ENCODE measurements at regions not wholly inside any gene's neighbourhood (a gene's known extent, or its start where the extent isn't known, plus 50 kb on each side); places are given as distances from the start of the nearest gene placed in this dataset.

- ChIA-PET CTCF (ENCODE audit: partially characterized antibody) (interaction anchor here (0.7 to 1.0 kb wide), 2 partner anchors 32 to 91 kb away, joined by 3 to 4 read pairs; no protein-coding TSS in a partner anchor), POLR2A (ENCODE audit: partially characterized antibody) (no interaction called here)
- H3K27me3 ChIP-seq (replicated peaks in 1 of 4; ENCODE audit: control insufficient read depth in 3 of 4, extremely low read depth in 1 of 4, insufficient read depth in 3 of 4, low read length in 3 of 4) = no peaks in the 10 kb centered on the region
- H3K56ac ChIP-seq (replicated peaks; ENCODE audit: insufficient read length, low read depth, low read length) = no peak overlapping the region
- no peak overlapping the region for H3K9ac ChIP-seq (replicated peaks in 1 of 4; ENCODE audit: extremely low read depth in 1 of 4, low read depth in 3 of 4, low read length in 3 of 4)
- no peak overlapping the region for H3K4ac ChIP-seq (replicated peaks; ENCODE audit: insufficient read length, low read depth, low read length)
- FAIRE-seq = no peak
- DNase-seq (ENCODE audit: low read depth in 1 of 2, low spot score in 2 of 2) = no peak
- no peak overlapping the region for H3K18ac ChIP-seq (ENCODE audit: extremely low read depth, low read length)
- H3K4me2 ChIP-seq (ENCODE audit: insufficient read depth in 1 of 2, low read depth in 2 of 2, low read length in 2 of 2) = no peak overlapping the region
- no peak overlapping the region for H2AK5ac ChIP-seq (ENCODE audit: low read depth, low read length)
- H3K9me3 ChIP-seq (ENCODE audit: insufficient read depth in 2 of 2, low read depth in 1 of 2, low read length in 1 of 2) = no peaks in the 10 kb centered on the region
- H2BK15ac ChIP-seq (ENCODE audit: low read length) = no peak overlapping the region
- H4K91ac ChIP-seq (replicated peaks; ENCODE audit: insufficient read length, low read length) = no peak overlapping the region
- no peaks in the 10 kb centered on the region for H4K20me1 ChIP-seq (replicated peaks in 1 of 2; ENCODE audit: control insufficient read depth in 1 of 2, insufficient read depth in 2 of 2, low read length in 2 of 2)
- no peaks in the 10 kb centered on the region for H3K36me3 ChIP-seq (ENCODE audit: control insufficient read depth in 2 of 4, insufficient read depth in 4 of 4, low read length in 3 of 4)
- no peak overlapping the region for H4K8ac ChIP-seq (ENCODE audit: extremely low read depth, insufficient read depth, low read length)
- H2BK20ac ChIP-seq (ENCODE audit: low read length) = no peak overlapping the region
- H3K23me2 ChIP-seq (ENCODE audit: low read depth, low read length) = no peaks in the 10 kb centered on the region
- H3K79me2 ChIP-seq (ENCODE audit: control insufficient read depth in 1 of 2, insufficient read depth in 2 of 2, low read length in 2 of 2) = peaks cover 0 to 12% of the 10 kb centered on the region in 2 experiments; a peak in 1 of 4 replicates
- 89% methylated on average over 3 of the region's 3 CpGs; no CpG with 5 or more reads in 1 of the 2 experiments for WGBS, 2 experiments (ENCODE audit: extremely low coverage in 1 of 2, insufficient coverage in 1 of 2, insufficient read length in 1 of 2, insufficient replicate concordance in 2 of 2, low coverage in 1 of 2, low lambda C conversion rate in 2 of 2, missing lambda C conversion rate in 1 of 2)
- H2AFZ ChIP-seq (ENCODE audit: low read length) = no peak overlapping the region
- H4K5ac ChIP-seq (ENCODE audit: insufficient read length, low read depth, low read length) = no peak overlapping the region
- H3K14ac ChIP-seq (ENCODE audit: insufficient read length) = no peak overlapping the region
- TF ChIP-seq RBBP5 (IDR thresholded peaks at IDR 0.05; ENCODE audit: borderline replicate concordance, low read depth, low read length) = no peak
- no peak for TF ChIP-seq CEBPB (IDR thresholded peaks at IDR 0.05; ENCODE audit: low read depth, low read length)
- no peak for TF ChIP-seq KDM1A (IDR thresholded peaks at IDR 0.05; ENCODE audit: borderline replicate concordance, low read length)
- no peak for TF ChIP-seq BRCA1 (IDR thresholded peaks at IDR 0.05; ENCODE audit: low read depth, low read length)
- no peak for TF ChIP-seq E2F6 (IDR thresholded peaks at IDR 0.05)
- TF ChIP-seq RXRA (IDR thresholded peaks at IDR 0.05; ENCODE audit: insufficient read depth, low read depth, low read length) = no peak
- no peak for TF ChIP-seq EZH2 (IDR thresholded peaks at IDR 0.05; ENCODE audit: low read depth, low read length, severe bottlenecking)
- no peak for TF ChIP-seq CHD1 (IDR thresholded peaks at IDR 0.05; ENCODE audit: low read depth, low read length)
- no peak for TF ChIP-seq SRF (IDR thresholded peaks at IDR 0.05; ENCODE audit: low read depth, low read length)
- no peak for TF ChIP-seq FOSL1 (IDR thresholded peaks at IDR 0.05; ENCODE audit: insufficient read depth, low read depth, low read length)
- no peak for TF ChIP-seq EGR1 (IDR thresholded peaks at IDR 0.05; ENCODE audit: borderline replicate concordance, low read depth, low read length)
- no peak for TF ChIP-seq JUN (IDR thresholded peaks at IDR 0.05; ENCODE audit: low read depth, low read length)
- no peak overlapping the region for H2BK5ac ChIP-seq (ENCODE audit: low read depth, low read length)
- no peaks in the 10 kb centered on the region for H3K4me1 ChIP-seq (replicated peaks in 1 of 4; ENCODE audit: control insufficient read depth in 3 of 4, insufficient read depth in 4 of 4, low read length in 3 of 4)
- H3K27ac ChIP-seq (ENCODE audit: low read depth, low read length) = no peak overlapping the region
- H3K79me1 ChIP-seq (ENCODE audit: low read depth, low read length) = no peaks in the 10 kb centered on the region; the same call in 1 of the 2 replicates
- H2BK12ac ChIP-seq (ENCODE audit: low read depth, low read length) = no peak overlapping the region
- no peak overlapping the region for H2BK120ac ChIP-seq (replicated peaks; ENCODE audit: low read depth, low read length)
- no peak overlapping the region for H3K23ac ChIP-seq (ENCODE audit: insufficient read length)
- no peak overlapping the region for H3K4me3 ChIP-seq (ENCODE audit: extremely low read depth in 1 of 4, insufficient read depth in 2 of 4, low read depth in 3 of 4, low read length in 4 of 4)
Observed at GRCh38 chr11:92296138-92296515, 71.5 kb downstream of the FAT3 start.
